ENCODE measurements at regions not wholly inside any gene's neighbourhood (a gene's known extent, or its start where the extent isn't known, plus 50 kb on each side); places are given as distances from the start of the nearest gene placed in this dataset.

DNA sequence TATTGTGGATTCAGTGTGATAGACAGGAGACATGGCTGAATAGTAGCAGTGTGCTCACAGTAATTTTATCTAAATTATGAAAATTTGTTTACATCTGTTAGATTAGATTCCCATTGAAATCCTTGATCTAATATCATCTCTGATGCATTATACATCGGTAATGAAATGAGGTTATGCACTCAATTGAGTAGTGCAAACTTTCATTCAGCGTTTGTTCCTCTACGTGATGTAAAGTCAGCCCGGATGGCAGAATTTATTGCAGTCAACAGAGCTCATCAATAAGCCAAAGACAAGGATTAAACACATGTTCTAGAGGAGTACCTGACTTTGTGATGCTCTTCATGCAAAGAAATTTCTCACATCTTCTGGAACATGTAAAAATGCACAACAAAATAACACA is 549.2 kb downstream of the GOLGA6L6 start:
- TF ChIP-seq, protein P1, sequence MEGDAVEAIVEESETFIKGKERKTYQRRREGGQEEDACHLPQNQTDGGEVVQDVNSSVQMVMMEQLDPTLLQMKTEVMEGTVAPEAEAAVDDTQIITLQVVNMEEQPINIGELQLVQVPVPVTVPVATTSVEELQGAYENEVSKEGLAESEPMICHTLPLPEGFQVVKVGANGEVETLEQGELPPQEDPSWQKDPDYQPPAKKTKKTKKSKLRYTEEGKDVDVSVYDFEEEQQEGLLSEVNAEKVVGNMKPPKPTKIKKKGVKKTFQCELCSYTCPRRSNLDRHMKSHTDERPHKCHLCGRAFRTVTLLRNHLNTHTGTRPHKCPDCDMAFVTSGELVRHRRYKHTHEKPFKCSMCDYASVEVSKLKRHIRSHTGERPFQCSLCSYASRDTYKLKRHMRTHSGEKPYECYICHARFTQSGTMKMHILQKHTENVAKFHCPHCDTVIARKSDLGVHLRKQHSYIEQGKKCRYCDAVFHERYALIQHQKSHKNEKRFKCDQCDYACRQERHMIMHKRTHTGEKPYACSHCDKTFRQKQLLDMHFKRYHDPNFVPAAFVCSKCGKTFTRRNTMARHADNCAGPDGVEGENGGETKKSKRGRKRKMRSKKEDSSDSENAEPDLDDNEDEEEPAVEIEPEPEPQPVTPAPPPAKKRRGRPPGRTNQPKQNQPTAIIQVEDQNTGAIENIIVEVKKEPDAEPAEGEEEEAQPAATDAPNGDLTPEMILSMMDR (IDR thresholded peaks at IDR 0.05), result no peak
- TF ChIP-seq EZH2 (IDR thresholded peaks at IDR 0.05; ENCODE audit: borderline replicate concordance, insufficient read depth, low read depth, low read length, poor library complexity, severe bottlenecking), result no peak
